ENCODE measurements at regions not wholly inside any gene's neighbourhood (a gene's known extent, or its start where the extent isn't known, plus 50 kb on each side); places are given as distances from the start of the nearest gene placed in this dataset.

- no peak for TF ChIP-seq CTCF (conservative IDR thresholded peaks at IDR 0.05 in 1 of 2, IDR thresholded peaks at IDR 0.05 in 1 of 2; ENCODE audit: low read depth in 1 of 2, low read length in 2 of 2)
- TF ChIP-seq EZH2 (IDR thresholded peaks at IDR 0.05; ENCODE audit: low read length, missing control alignments), result no peak
Measured at GRCh38 chr11:115941481-115941993, 437.3 kb upstream of the CADM1 start.
